ENCODE measurements at regions not wholly inside any gene's neighbourhood (a gene's known extent, or its start where the extent isn't known, plus 50 kb on each side); places are given as distances from the start of the nearest gene placed in this dataset.

- intact Hi-C loops (cut with micrococcal nuclease): no loop called here
- BruUV-seq (replicated peaks): no TSS peak
- no peak overlapping the region for H3K27ac ChIP-seq (ENCODE audit: low read depth, low read length)
- no peak overlapping the region for H2AFZ ChIP-seq (ENCODE audit: low read depth, low read length, poor library complexity, severe bottlenecking)
- no peaks in the 10 kb centered on the region for H3K27me3 ChIP-seq (ENCODE audit: insufficient read depth, low read length)
- DNase-seq (ENCODE audit: low read depth, low spot score): no peak
- H4K20me1 ChIP-seq (ENCODE audit: insufficient read depth): no peaks in the 10 kb centered on the region
- ChIA-PET POLR2A (interaction anchor here (0.7 kb wide), 1 partner anchor 13 kb away, joined by 3 read pairs; no protein-coding TSS in a partner anchor), CTCF (no interaction called here), RAD21 (ENCODE audit: low non-redundant PET in 1 of 2, low total read pairs in 2 of 2, uncharacterized antibody in 2 of 2, unreplicated experiment in 2 of 2) (no interaction called here)
- no peaks in the 10 kb centered on the region for H3K79me2 ChIP-seq (ENCODE audit: insufficient read depth, low read length)
- no peaks in the 10 kb centered on the region for H3K9me3 ChIP-seq (ENCODE audit: control insufficient read depth in 1 of 2, insufficient read depth in 1 of 2, low read depth in 1 of 2, low read length in 2 of 2)
- no peaks in the 10 kb centered on the region for H3K9me2 ChIP-seq (ENCODE audit: insufficient read depth)
- H3K4me3 ChIP-seq (replicated peaks in 1 of 2; ENCODE audit: low read depth in 1 of 2, low read length in 2 of 2): no peak overlapping the region
- no peak overlapping the region for H3K9ac ChIP-seq (ENCODE audit: low read length)
- H3K4me2 ChIP-seq (ENCODE audit: low read length): no peak overlapping the region
- no peak for TF ChIP-seq RAD21 (IDR thresholded peaks at IDR 0.05; ENCODE audit: low read depth)
- TF ChIP-seq YY1 (IDR thresholded peaks at IDR 0.05; ENCODE audit: extremely low read depth, insufficient replicate concordance, low read depth, low read length): no peak
- no peak for TF ChIP-seq POLR2A (IDR thresholded peaks at IDR 0.05; ENCODE audit: borderline replicate concordance, extremely low read depth, insufficient read depth, insufficient read length)
- no peaks in the 10 kb centered on the region for H3K36me3 ChIP-seq (ENCODE audit: control insufficient read depth in 1 of 2, insufficient read depth in 2 of 2, low read length in 2 of 2)
- H3K4me1 ChIP-seq (ENCODE audit: control insufficient read depth in 1 of 2, insufficient read depth in 2 of 2, low read length in 2 of 2): no peaks in the 10 kb centered on the region
- no peak for ATAC-seq
These were observed 53.1 kb upstream of the PPP1CB start for GRCh38 chr2:28698545-28698944.

Measured in HCT116 (cell line).